Gastroesophageal sphincter (tissue), 3 donors: ENCODE measurements at regions not wholly inside any gene's neighbourhood (a gene's known extent, or its start where the extent isn't known, plus 50 kb on each side); places are given as distances from the start of the nearest gene placed in this dataset.

Experiments
- POLR2AphosphoS5 ChIP-seq: sonication (generic); formaldehyde crosslinking; IDR thresholded peaks from one replicate; pipeline ENCODE4 v1.6.1; 2017; ENCODE audit warnings: antibody characterized with exemption
- TF ChIP-seq, protein P1 (sequence below), 4 experiments: fragments of 200-600 bp in 2 of 4; fragments of 450-650 bp in 2 of 4; sonication (generic) in 1 of 4; IDR thresholded peaks; one replicate each; pipeline ENCODE4 v1.5.1; 2017 to 2019; ENCODE audit warnings: antibody characterized with exemption in 4 of 4, mild to moderate bottlenecking in 2 of 4, moderate library complexity in 2 of 4

DNA sequence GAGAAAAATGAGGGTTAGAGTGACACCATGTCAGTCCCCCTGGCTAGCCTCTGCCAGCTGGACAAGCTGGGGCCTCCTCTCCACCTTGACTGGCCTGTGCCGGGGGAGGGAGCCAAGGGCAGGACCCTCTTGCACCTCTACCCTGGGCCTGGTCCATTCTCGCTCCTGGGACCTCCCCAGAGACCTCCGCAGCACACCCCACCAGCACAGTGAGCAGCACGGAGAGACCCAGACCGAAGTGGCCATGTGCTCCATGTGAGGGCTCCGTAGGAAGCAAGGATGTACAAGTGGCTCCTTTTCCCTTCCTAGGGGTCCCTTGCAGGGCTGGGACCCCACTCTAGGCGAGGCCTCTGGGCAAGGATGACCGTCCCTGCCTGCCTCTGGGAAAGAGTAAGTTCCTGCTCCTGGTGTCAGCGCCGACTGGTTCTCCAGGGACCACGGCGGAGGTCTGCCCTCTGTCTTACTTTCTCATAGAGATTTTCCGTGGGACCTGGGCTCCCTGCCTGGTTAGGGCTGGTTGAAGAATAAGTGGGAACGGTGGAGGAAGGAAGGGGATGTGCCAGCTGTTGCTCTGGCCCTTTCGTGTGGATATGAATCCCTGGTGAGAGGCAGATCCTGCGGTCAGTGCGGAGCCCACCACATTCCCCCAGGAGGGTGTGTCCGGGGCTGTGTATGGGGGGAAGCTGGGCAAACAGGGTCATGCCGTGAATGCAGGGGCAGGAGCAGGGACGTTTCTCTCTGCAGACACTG, 124.2 kb downstream of the METRNL start:
- TF ChIP-seq POLR2AphosphoS5: no peak
- TF ChIP-seq, protein P1, sequence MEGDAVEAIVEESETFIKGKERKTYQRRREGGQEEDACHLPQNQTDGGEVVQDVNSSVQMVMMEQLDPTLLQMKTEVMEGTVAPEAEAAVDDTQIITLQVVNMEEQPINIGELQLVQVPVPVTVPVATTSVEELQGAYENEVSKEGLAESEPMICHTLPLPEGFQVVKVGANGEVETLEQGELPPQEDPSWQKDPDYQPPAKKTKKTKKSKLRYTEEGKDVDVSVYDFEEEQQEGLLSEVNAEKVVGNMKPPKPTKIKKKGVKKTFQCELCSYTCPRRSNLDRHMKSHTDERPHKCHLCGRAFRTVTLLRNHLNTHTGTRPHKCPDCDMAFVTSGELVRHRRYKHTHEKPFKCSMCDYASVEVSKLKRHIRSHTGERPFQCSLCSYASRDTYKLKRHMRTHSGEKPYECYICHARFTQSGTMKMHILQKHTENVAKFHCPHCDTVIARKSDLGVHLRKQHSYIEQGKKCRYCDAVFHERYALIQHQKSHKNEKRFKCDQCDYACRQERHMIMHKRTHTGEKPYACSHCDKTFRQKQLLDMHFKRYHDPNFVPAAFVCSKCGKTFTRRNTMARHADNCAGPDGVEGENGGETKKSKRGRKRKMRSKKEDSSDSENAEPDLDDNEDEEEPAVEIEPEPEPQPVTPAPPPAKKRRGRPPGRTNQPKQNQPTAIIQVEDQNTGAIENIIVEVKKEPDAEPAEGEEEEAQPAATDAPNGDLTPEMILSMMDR (IDR thresholded peaks at IDR 0.05): no peak
